ENCODE measurements at regions not wholly inside any gene's neighbourhood (a gene's known extent, or its start where the extent isn't known, plus 50 kb on each side); places are given as distances from the start of the nearest gene placed in this dataset.

- TF ChIP-seq TAF1 (conservative IDR thresholded peaks at IDR 0.05) (no peak), CTCF (IDR thresholded peaks at IDR 0.05; ENCODE audit: low read depth, low read length, missing input control) (no peak), RAD21 (IDR thresholded peaks at IDR 0.05) (no peak), SP1 (IDR thresholded peaks at IDR 0.05) (no peak), YY1 (IDR thresholded peaks at IDR 0.05) (no peak), MAX (IDR thresholded peaks at IDR 0.05) (no peak), RXRA (IDR thresholded peaks at IDR 0.05) (no peak), REST (IDR thresholded peaks at IDR 0.05) (no peak), FOXA1 (IDR thresholded peaks at IDR 0.05) (no peak), NR2F2 (IDR thresholded peaks at IDR 0.05) (no peak), GABPA (IDR thresholded peaks at IDR 0.05 in 1 of 2, conservative IDR thresholded peaks at IDR 0.05 in 1 of 2) (no peak), HNF4G (IDR thresholded peaks at IDR 0.05) (no peak)
These were observed 226.1 kb downstream of the SLCO4C1 start for GRCh38 chr5:102069974-102070373.

All from liver (tissue), 3 donors.